H1 (cell line): ENCODE measurements at regions not wholly inside any gene's neighbourhood (a gene's known extent, or its start where the extent isn't known, plus 50 kb on each side); places are given as distances from the start of the nearest gene placed in this dataset.

ENCODE experiments used
- CTCF ChIA-PET: fragments of 300-600 bp; sonication (Branson Sonifier 250); formaldehyde crosslinking; loops from one replicate; lab custom pipeline; 2021; ENCODE audit not compliant: partially characterized antibody; lab: Charles Lee
- POLR2A ChIA-PET: fragments of 300-600 bp; sonication (Branson Sonifier 250); formaldehyde crosslinking; loops from one replicate; lab custom pipeline; 2021; ENCODE audit warnings: inconsistent platforms; ENCODE audit not compliant: partially characterized antibody; lab: Charles Lee
- DNase-seq, 2 experiments: peaks; one replicate each; pipeline versions ENCODE4 v3.0.0 to v3.0.0-alpha.2; 2010 to 2022; ENCODE audit warnings: low spot score in 2 of 2, low read depth in 1 of 2, mixed read lengths in 1 of 2
- FAIRE-seq: peaks from 2 replicates; lab custom pipeline; 2011; peaks lifted over from hg19 to GRCh38; lab: Jason Lieb, UNC
- H2AFZ ChIP-seq: 2 replicates; pipeline ENCODE4 v1.8.1; 2012; ENCODE audit warnings: low read length, inconsistent platforms
- H2AK5ac ChIP-seq: 2 replicates; pipeline ENCODE4 v1.6.1; 2013; ENCODE audit warnings: low read depth, low read length
- H2BK120ac ChIP-seq: replicated peaks from 2 replicates; pipeline ENCODE3; 2013; ENCODE audit warnings: low read depth, low read length, inconsistent platforms
- H2BK12ac ChIP-seq: 2 replicates; pipeline ENCODE4 v1.6.1; 2013; ENCODE audit warnings: low read depth, low read length
- H2BK15ac ChIP-seq: 2 replicates; pipeline ENCODE4 v1.6.1; 2013; ENCODE audit warnings: low read length
- H2BK20ac ChIP-seq: 2 replicates; pipeline ENCODE4 v1.6.1; 2013; ENCODE audit warnings: low read length
- H2BK5ac ChIP-seq: 2 replicates; pipeline ENCODE4 v1.6.1; 2013; ENCODE audit warnings: low read depth, low read length
- H3K14ac ChIP-seq: 2 replicates; pipeline ENCODE4 v1.6.1; 2013; ENCODE audit warnings: inconsistent platforms; ENCODE audit not compliant: insufficient read length
- H3K18ac ChIP-seq: 2 replicates; pipeline ENCODE4 v1.6.1; 2013; ENCODE audit warnings: low read length; ENCODE audit errors: extremely low read depth
- H3K23ac ChIP-seq: 2 replicates; pipeline ENCODE4 v1.6.1; 2013; ENCODE audit warnings: inconsistent platforms; ENCODE audit not compliant: insufficient read length
- H3K23me2 ChIP-seq: 2 replicates; pipeline ENCODE4 v1.6.1; 2013; ENCODE audit warnings: low read depth, low read length
- H3K27ac ChIP-seq: 2 replicates; pipeline ENCODE4 v1.6.1; 2011; ENCODE audit warnings: low read depth, low read length, inconsistent platforms
- H3K27me3 ChIP-seq, 4 experiments: replicated peaks in 1 of 4; 1 replicate in 1 of 4; 2 replicates in 3 of 4; pipeline versions ENCODE4 v1.6.1 to v1.8.1; 2011 to 2013; ENCODE audit warnings: low read length in 3 of 4, mild to moderate bottlenecking in 3 of 4, inconsistent platforms in 2 of 4, mixed read lengths in 2 of 4, moderate library complexity in 1 of 4; ENCODE audit not compliant: control insufficient read depth in 3 of 4, insufficient read depth in 3 of 4; ENCODE audit errors: extremely low read depth in 1 of 4
- H3K36me3 ChIP-seq, 4 experiments: 2 replicates each; pipeline versions ENCODE4 v1.6.1 to v1.8.1; 2011 to 2013; ENCODE audit warnings: mild to moderate bottlenecking in 4 of 4, low read length in 3 of 4, moderate library complexity in 2 of 4, control low read depth in 1 of 4, inconsistent platforms in 1 of 4; ENCODE audit not compliant: insufficient read depth in 4 of 4, control insufficient read depth in 2 of 4
- H3K4ac ChIP-seq: replicated peaks from 2 replicates; pipeline ENCODE3; 2013; ENCODE audit warnings: low read length, low read depth, mixed read lengths, inconsistent platforms; ENCODE audit not compliant: insufficient read length
- H3K4me1 ChIP-seq, 4 experiments: replicated peaks in 1 of 4; 1 replicate in 1 of 4; 2 replicates in 3 of 4; pipeline versions ENCODE4 v1.6.1 to v1.8.1; 2011 to 2013; ENCODE audit warnings: low read length in 3 of 4, inconsistent platforms in 2 of 4, mixed read lengths in 1 of 4; ENCODE audit not compliant: insufficient read depth in 4 of 4, control insufficient read depth in 3 of 4
- H3K4me2 ChIP-seq, 2 experiments: 2 replicates each; pipeline versions ENCODE4 v1.6.1 to v1.8.1; 2011 to 2013; ENCODE audit warnings: low read depth in 2 of 2, low read length in 2 of 2, control low read depth in 1 of 2, inconsistent platforms in 1 of 2, mild to moderate bottlenecking in 1 of 2; ENCODE audit not compliant: insufficient read depth in 1 of 2
- H3K4me3 ChIP-seq, 4 experiments: fragments of 200-600, 300-600 bp in 1 of 4; sonication (generic), shearing (Covaris generic), sonication (Bioruptor Twin) in 1 of 4; 2 replicates each; pipeline versions ENCODE4 v1.5.1 to v1.8.1; 2011 to 2016; ENCODE audit warnings: low read length in 4 of 4, low read depth in 3 of 4, control low read depth in 2 of 4, inconsistent platforms in 2 of 4, mild to moderate bottlenecking in 2 of 4, mixed read lengths in 1 of 4, moderate library complexity in 1 of 4; ENCODE audit not compliant: insufficient read depth in 2 of 4; ENCODE audit errors: extremely low read depth in 1 of 4
- H3K56ac ChIP-seq: replicated peaks from 2 replicates; pipeline ENCODE3; 2013; ENCODE audit warnings: low read depth, mild to moderate bottlenecking, mixed read lengths, low read length, inconsistent platforms; ENCODE audit not compliant: insufficient read length
- H3K79me1 ChIP-seq: 2 replicates; pipeline ENCODE4 v1.6.1; 2013; ENCODE audit warnings: low read depth, low read length, control low read depth
- H3K79me2 ChIP-seq, 2 experiments: 2 replicates each; pipeline versions ENCODE4 v1.6.1 to v1.8.1; 2012 to 2013; ENCODE audit warnings: low read length in 2 of 2, mild to moderate bottlenecking in 2 of 2, inconsistent platforms in 1 of 2; ENCODE audit not compliant: insufficient read depth in 2 of 2, control insufficient read depth in 1 of 2
- H3K9ac ChIP-seq, 4 experiments: replicated peaks in 1 of 4; 1 replicate in 1 of 4; 2 replicates in 3 of 4; pipeline versions ENCODE4 v1.6.1 to v1.8.1; 2011 to 2013; ENCODE audit warnings: low read depth in 3 of 4, low read length in 3 of 4, control low read depth in 2 of 4, mild to moderate bottlenecking in 2 of 4, moderate library complexity in 2 of 4, inconsistent platforms in 1 of 4; ENCODE audit errors: extremely low read depth in 1 of 4
- H3K9me3 ChIP-seq, 2 experiments: 2 replicates each; pipeline versions ENCODE4 v1.6.1 to v1.8.1; 2012 to 2013; ENCODE audit warnings: mild to moderate bottlenecking in 2 of 2, moderate library complexity in 2 of 2, control low read depth in 1 of 2, inconsistent platforms in 1 of 2, low read depth in 1 of 2, low read length in 1 of 2, mixed read lengths in 1 of 2; ENCODE audit not compliant: insufficient read depth in 2 of 2
- H4K20me1 ChIP-seq, 2 experiments: replicated peaks in 1 of 2; 2 replicates each; pipeline versions ENCODE3 to v1.8.1; 2011 to 2013; ENCODE audit warnings: inconsistent platforms in 2 of 2, low read length in 2 of 2, mild to moderate bottlenecking in 1 of 2; ENCODE audit not compliant: insufficient read depth in 2 of 2, control insufficient read depth in 1 of 2
- H4K5ac ChIP-seq: 2 replicates; pipeline ENCODE4 v1.6.1; 2013; ENCODE audit warnings: low read length, low read depth, mixed read lengths, inconsistent platforms; ENCODE audit not compliant: insufficient read length
- H4K8ac ChIP-seq: 2 replicates; pipeline ENCODE4 v1.8.0; 2013; ENCODE audit warnings: mild to moderate bottlenecking, moderate library complexity, low read length, inconsistent platforms; ENCODE audit not compliant: insufficient read depth; ENCODE audit errors: extremely low read depth
- H4K91ac ChIP-seq: replicated peaks from 2 replicates; pipeline ENCODE3; 2013; ENCODE audit warnings: low read length, mixed read lengths, inconsistent platforms; ENCODE audit not compliant: insufficient read length
- BACH1 ChIP-seq: IDR thresholded peaks from 2 replicates; pipeline ENCODE4 v1.6.1; 2012; ENCODE audit warnings: low read length, improper control_type of control experiment
- CBX5 ChIP-seq: fragments of 300-800, 300-1000 bp; sonication (generic); IDR thresholded peaks from 2 replicates; pipeline ENCODE4 v1.7.1; 2016; ENCODE audit warnings: antibody characterized with exemption, low read length, low read depth
- CREB1 ChIP-seq: IDR thresholded peaks from 2 replicates; pipeline ENCODE4 v1.6.1; 2012; ENCODE audit warnings: inconsistent platforms
- MAFK ChIP-seq: IDR thresholded peaks from 2 replicates; pipeline ENCODE4 v1.6.1; 2012; ENCODE audit warnings: low read depth, mild to moderate bottlenecking, improper control_type of control experiment, low read length
- NANOG ChIP-seq: IDR thresholded peaks from 2 replicates; pipeline ENCODE4 v1.6.1; 2011; ENCODE audit warnings: low read length, low read depth, mild to moderate bottlenecking, inconsistent platforms; ENCODE audit not compliant: insufficient read depth, poor library complexity, severe bottlenecking
- TCF12 ChIP-seq: IDR thresholded peaks from 2 replicates; pipeline ENCODE4 v1.6.1; 2011; ENCODE audit warnings: low read depth, mild to moderate bottlenecking, low read length
- WGBS, 2 experiments: shearing (Covaris generic) in 1 of 2; methylation state at CpG; one replicate each; pipeline versions ENCODE4 v1.1.6 to v1.1.7; 2013 to 2015; ENCODE audit warnings: low lambda C conversion rate in 2 of 2, mixed read lengths in 2 of 2, inconsistent platforms in 1 of 2, low coverage in 1 of 2, missing lambda C conversion rate in 1 of 2; ENCODE audit not compliant: insufficient replicate concordance in 2 of 2, insufficient coverage in 1 of 2, insufficient read length in 1 of 2; ENCODE audit errors: extremely low coverage in 1 of 2, missing lambda C conversion rate in 1 of 2; 5-methylcytosine and 5-hydroxymethylcytosine counted together

DNA sequence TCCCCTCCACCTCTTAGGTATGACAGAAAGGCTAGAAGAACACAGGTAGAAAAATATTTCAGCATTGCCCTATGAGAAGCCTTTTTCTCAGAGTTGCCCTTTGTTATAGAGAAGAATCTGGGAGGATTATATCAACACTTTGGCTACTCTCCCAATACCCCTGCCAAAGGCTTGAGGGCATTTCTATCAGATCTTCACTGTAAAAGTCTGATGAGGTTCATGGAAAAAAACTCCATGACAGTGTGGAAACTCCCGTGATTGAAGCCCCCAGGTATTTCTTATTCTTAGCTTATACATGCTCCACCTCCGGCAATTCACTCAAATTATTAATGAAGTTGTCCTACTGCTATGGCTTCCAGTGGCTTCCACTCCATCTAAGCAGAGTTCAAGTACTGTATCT, 753.6 kb downstream of the CENPC start (continued):
- no peak for TF ChIP-seq BACH1

DNA sequence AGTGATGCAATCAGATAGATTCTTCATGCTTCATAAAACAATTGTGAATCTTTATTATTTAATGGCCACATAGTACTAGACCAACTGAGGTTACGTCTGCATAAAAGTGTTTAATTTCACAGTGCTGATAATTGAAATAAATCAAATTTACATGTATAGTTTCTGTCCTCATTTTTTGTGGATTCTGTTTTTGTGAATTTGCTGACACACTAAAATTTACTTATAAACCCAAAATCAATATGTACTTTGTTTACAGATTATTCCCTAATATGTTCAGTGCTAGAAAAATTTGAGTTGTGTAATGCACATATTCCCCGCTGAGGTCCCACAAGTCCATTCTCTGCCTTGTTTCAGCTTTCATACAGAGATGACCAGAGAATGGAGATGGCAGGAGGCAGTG, 759.8 kb downstream of the CENPC start:
- Histone ChIP-seq H2BK5ac (no peak overlapping the region), H4K91ac (no peak overlapping the region), H3K9ac (no peak overlapping the region), H3K27me3 (no peaks in the 10 kb centered on the region), H2BK12ac (no peak overlapping the region), H4K20me1 (no peaks in the 10 kb centered on the region), H3K23ac (no peak overlapping the region), H3K79me1 (no peaks in the 10 kb centered on the region), H2BK20ac (no peak overlapping the region), H4K5ac (no peak overlapping the region), H3K4ac (no peak overlapping the region), H3K27ac (no peak overlapping the region), H3K79me2 (no peaks in the 10 kb centered on the region), H3K36me3 (peaks cover 0 to 3% (median 0%) of the 10 kb centered on the region in 4 experiments; a peak in 1 of 8 replicates), H3K4me2 (no peak overlapping the region), H2BK120ac (no peak overlapping the region), H3K23me2 (no peaks in the 10 kb centered on the region), H2AFZ (no peak overlapping the region), H3K56ac (no peak overlapping the region), H3K9me3 (peaks cover 0 to 6% of the 10 kb centered on the region in 2 experiments; a peak in 2 of 4 replicates), H3K4me3 (no peak overlapping the region), H4K8ac (no peak overlapping the region), H3K4me1 (no peaks in the 10 kb centered on the region), H3K18ac (no peak overlapping the region), H2AK5ac (no peak overlapping the region), H3K14ac (no peak overlapping the region), H2BK15ac (no peak overlapping the region)
- POLR2A ChIA-PET, result no interaction called here
- TF ChIP-seq CBX5 (no peak), MAFK (peak; percentile 39; the same call in 1 of the 2 replicates), TCF12 (no peak), CREB1 (no peak), NANOG (no peak)
- CTCF ChIA-PET, result no interaction called here
- FAIRE-seq (no peak), DNase-seq (no peak)
- WGBS, 2 experiments, result 96% methylated on average over 2 of the region's 2 CpGs; no CpG with 5 or more reads in 1 of the 2 experiments
